ENCODE measurements at regions not wholly inside any gene's neighbourhood (a gene's known extent, or its start where the extent isn't known, plus 50 kb on each side); places are given as distances from the start of the nearest gene placed in this dataset.
"Not testable (repeated sequence)": the region's sequence is repeated elsewhere in the genome, so short reads cannot be mapped to it uniquely, and the experiment has no call there.

DNA sequence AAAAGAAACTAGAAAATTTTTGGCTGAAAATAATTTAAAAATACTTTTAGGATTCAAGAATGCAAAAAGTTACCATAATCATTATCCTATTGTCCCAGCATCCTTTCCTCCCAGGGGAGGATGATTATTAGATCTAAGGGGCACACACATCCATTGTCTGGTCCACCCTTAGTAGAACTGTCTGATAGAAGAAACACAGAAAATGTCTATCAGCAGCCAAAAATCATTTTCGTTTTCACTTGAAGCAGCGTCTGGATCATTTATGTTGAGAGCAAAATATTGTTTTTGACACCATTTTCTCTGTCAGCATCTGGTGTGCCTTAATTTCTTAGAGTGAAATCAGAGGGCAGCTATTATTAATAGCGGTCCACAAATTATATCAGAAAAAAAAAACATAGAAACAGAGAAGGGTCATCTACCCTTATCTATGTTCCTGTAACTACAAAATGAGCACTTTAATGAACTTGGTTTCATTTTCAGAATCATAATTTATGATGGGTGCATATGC is 446.3 kb downstream of the TRAM1L1 start:
- no peak for DNase-seq

DNA sequence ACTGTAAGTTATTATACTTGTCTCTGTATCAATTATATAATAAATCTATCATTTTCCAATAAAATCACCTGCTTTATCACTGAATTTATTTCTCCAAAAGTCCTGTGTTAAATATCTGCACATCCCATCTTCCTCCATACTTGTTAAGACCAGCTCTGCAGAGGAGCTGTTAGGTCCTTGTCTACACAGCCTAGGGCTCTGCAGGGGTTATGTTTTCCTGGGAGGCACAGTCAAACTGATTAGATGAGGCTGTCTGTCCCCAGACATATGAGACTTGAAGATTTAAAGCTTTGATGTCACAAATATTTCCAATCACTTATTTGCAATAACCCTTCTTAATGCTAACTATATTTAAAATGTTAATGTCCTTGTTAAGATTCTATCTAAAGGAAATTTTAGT is 446.8 kb downstream of the TRAM1L1 start:
- DNase-seq = no peak

- no peak for DNase-seq
Measured at GRCh38 chr4:116636917-116637316, 448.5 kb downstream of the TRAM1L1 start.

DNA sequence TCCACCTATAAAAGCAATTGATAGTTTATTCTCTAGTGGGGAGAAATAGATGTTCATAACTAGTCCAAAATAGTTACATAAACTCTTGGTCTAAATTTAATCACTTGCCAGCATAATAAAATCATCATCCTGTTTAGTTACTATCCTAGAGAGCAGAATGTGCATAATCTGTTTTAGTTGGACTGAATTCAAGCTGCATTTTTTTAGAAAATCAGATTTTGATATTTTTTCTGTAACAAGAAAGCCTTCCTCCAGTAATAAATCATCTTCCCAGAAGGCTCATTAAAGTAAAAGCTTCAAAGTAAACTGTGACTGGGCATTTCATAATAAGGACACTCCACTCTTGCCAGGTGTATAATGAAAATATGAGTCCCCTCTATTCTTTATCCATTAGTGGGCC is 453.1 kb downstream of the TRAM1L1 start:
- no peak for DNase-seq

- no peak for DNase-seq
Measured at GRCh38 chr4:116628598-116628997, 456.8 kb downstream of the TRAM1L1 start.

DNA sequence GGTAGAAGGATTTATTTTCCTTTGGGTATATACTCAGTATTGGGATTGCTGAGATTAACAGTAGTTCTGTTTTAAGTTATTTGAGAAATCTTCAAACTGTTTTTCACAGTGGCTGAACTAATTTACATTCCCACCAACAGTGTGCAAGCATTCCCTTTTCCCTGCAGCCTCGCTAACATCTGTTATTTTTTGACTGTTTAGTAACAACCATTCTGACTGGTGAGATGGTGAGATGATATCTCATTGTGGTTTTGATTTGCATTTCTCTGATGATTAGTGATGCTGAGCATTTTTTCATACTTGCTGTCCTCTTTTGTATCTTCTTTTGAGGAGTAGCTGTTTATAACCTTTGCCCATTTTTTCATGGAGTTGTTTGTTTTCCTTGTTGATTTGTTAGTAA is 457.8 kb downstream of the TRAM1L1 start:
- DNase-seq = no peak

DNA sequence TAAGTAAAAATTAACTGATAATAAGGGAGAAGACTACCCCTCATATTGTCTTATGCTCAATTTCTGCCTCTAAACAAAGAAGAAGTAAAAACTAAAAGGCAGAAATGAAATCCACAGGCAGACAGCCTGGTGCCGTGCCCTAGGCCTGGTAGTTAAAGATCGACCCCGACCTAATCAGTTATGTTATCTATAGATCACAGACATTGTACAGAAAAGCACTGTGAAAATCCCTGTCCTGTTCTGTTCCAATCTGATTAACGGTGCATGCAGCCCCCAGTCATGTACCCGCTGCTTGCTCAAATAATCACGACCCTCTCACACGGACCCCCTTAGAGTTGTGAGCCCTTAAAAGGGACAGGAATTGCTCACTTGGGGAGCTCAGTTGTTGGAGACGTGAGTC is 465.9 kb downstream of the TRAM1L1 start:
- DNase-seq = not testable (repeated sequence)

GRCh38 chr4:116618638-116619037 is 466.7 kb downstream of the TRAM1L1 start:
- DNase-seq = no peak

DNA sequence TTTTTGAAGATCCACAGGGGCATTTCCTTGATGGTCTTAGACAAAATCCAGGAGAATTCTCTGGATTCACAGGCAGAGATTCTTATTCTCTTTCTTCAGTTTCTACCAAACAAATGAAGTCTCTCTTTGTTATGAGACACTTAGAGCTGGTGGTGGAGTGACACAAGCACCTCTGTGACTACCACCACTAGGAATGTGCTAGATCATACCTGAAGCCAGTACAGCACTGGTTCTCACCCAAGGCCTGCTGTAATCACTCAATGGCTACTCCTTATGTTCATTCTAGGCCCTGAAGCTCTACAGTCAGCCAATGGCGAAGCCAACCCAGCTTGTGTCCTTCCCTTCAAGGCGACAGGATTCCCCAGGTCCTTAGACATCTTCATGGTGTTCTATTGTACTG is 482.3 kb downstream of the TRAM1L1 start:
- no peak for DNase-seq

DNA sequence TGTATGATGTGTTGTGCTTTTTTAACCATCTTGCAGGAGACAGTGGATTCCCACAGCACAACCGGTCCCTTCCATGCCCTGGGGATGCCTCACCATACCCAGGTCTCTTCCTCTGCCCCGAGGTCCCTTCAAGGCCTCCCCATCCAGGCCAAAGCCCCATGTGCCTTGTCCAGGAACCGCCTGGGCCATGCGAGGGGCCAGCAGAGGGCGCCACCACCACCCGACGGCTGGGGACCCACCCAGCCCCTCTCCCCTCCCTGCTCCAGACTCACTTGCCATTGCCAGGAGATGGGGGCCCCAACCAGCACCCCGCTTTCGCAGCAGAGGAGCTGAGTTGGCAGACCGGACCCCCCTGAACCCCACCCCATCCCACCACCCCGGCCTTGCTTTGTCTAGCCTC is 485.5 kb downstream of the TRAM1L1 start:
- no peak for DNase-seq

GRCh38 chr4:116598980-116599789 is 486.2 kb downstream of the TRAM1L1 start:
- no peak for DNase-seq

GRCh38 chr4:116598155-116598979 is 487.0 kb downstream of the TRAM1L1 start:
- no peak for DNase-seq

GRCh38 chr4:116590648-116591047 is 494.7 kb downstream of the TRAM1L1 start:
- DNase-seq = no peak

- no peak for DNase-seq
Measured at GRCh38 chr4:116588783-116589182, 496.6 kb downstream of the TRAM1L1 start.

DNA sequence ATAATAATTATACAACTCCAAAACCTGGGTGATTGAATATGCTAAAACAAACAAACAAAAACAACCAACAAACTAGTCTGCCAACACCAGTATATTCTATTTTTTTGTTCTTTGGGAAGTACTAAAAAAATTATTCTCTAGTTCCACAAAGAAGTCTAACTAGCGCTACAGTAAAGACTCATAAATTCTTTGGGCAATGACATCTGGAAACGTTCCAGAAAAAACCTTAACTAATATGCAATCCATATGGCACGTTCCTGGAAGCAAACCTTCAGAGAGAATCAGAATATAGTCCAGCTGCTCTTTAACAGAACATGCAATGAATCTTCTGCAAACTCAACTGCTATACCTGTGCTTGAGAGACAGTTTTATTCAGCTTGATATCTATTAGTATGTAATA is 500.1 kb downstream of the TRAM1L1 start:
- DNase-seq = no peak

GRCh38 chr4:116577321-116577720 is 508.1 kb downstream of the TRAM1L1 start:
- no peak for DNase-seq

- DNase-seq = no peak
Measured at GRCh38 chr4:116573540-116573939, 511.8 kb downstream of the TRAM1L1 start.

GRCh38 chr4:116561768-116562167 is 523.6 kb downstream of the TRAM1L1 start:
- no peak for DNase-seq

GRCh38 chr4:116551806-116552205 is 533.6 kb downstream of the TRAM1L1 start:
- no peak for DNase-seq

DNA sequence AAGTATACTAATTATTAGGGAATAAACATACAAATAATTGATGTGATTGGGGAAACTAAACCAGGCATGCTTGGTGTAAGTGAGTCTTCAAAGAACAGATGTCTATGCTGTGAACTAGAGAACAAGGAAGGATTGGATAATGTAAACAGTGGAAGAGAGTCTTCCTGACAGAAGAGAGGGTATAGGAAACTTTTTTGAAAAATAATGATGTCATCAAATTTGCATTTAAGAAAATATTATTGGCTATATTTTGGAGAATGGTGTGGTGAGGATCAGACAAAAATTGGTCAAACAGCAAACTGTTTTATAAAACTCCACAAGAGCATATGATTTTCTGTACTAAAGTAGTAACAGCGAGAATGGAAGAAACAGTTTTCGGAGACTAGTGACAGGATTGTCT is 537.7 kb downstream of the TRAM1L1 start:
- no peak for DNase-seq

- DNase-seq = no peak
Measured at GRCh38 chr4:116546759-116547158, 538.6 kb downstream of the TRAM1L1 start.

DNA sequence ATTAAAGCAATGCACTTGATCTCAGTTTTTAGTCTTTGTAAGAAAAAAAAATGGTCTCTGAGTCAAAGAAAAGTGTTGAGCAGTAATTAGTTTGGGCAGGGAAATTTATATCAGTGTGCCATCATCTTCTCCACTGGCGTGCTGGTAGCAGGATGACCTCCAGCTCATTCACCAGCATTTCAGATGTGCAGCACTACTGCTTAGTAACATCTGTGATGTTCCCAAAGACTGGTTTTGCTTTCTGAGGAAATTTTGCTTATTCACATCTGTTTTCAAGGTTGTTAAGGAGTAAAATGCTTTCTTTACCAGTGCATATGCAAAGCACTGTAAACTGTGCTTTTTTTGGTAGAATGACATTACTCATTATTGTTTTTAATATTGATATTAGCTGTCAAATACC is 540.4 kb downstream of the TRAM1L1 start:
- no peak for DNase-seq

DNA sequence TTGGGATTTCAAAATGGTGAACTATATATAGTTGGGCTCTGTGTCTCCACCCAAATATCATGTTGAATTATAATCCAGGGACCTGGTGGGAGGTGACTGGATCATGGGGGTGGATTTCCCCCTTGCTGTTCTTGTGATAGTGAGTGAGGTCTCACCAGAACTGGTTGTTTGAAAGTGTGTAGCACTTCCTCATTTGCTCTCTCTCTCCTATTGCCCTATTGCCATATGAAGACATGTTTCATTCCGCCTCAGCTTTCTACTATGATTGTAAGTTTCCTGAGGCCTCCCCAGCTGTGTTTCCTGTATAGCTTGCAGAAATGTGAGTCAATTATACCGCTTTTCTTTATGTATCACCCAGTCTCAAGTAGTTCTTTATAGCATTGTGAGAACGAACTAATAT is 545.6 kb downstream of the TRAM1L1 start:
- no peak for DNase-seq

DNA sequence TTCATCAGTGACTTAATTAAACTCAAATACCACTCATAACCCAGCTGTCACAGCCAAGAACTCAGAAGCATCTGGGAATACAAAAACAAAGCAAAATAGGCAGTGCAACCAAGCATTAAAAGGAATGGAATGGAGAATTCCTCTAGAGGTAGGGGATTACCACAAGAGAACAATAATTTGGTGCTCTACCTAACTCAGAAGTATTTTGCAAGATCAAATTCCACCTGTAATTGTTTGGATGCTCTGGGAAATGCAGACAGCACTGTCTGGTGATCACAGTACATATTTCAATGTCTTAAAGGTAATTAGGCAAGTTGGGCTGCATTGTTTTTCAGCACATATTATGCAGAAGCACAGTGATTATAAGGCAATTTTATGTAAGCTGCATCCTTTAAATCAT is 547.5 kb downstream of the TRAM1L1 start:
- DNase-seq = no peak

Measured in amniotic stem cell (primary cell).